DMS153 (cell line): ENCODE measurements at regions not wholly inside any gene's neighbourhood (a gene's known extent, or its start where the extent isn't known, plus 50 kb on each side); places are given as distances from the start of the nearest gene placed in this dataset.

ENCODE experiments used
- DNase-seq: peaks from one replicate; lab custom pipeline; 2025; lab: John Stamatoyannopoulos, UW

- no peak for DNase-seq
Measured at GRCh38 chr3:194995334-194995733, 275.6 kb downstream of the XXYLT1 start.

- DNase-seq, result no peak
Measured at GRCh38 chr3:194995922-194996321, 275.0 kb downstream of the XXYLT1 start.

DNA sequence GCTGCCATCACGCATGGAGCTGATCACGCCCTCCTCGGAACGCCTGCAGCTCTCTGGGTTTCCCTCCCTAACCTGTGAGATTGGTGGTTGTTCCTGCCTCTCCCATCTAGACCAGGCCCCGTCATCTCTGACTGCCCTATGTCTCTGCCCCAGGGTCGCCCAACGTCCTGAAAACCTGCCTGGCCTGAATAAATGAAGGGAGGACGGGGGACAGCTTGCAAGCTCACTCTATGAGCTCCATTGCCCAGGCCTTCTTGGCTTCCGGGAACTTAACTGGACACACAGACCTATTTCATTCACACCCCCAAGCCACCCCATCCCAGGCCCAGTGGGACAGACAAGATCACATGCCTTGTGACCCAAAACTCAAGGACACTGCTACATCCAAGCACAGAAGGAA, 274.2 kb downstream of the XXYLT1 start:
- DNase-seq, result no peak

- DNase-seq, result no peak
Measured at GRCh38 chr3:194998417-194998816, 272.5 kb downstream of the XXYLT1 start.

- DNase-seq, result no peak
Measured at GRCh38 chr3:194998948-194999347, 272.0 kb downstream of the XXYLT1 start.

DNA sequence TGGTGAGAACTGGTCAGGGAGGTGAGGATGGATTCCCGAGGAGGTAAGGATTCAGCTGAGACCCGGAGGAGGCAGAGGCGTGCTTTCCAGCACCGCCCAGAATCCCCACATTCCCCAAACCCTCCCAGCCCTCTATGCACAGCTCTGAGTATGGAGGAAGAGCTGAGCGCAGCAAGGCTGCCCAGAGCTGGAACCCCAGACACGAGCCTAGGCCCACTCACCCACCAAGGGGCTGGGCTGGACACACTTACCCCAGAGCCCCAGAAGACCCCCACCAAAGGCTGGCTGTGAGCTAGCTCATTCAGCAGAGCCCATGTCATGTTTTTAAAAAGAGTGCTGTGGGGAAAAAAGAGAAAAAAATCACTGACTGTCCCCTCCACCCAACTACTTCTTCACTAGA, 271.5 kb downstream of the XXYLT1 start:
- DNase-seq, result no peak

GRCh38 chr3:195001261-195001660, 269.7 kb downstream of the XXYLT1 start:
- no peak for DNase-seq

DNA sequence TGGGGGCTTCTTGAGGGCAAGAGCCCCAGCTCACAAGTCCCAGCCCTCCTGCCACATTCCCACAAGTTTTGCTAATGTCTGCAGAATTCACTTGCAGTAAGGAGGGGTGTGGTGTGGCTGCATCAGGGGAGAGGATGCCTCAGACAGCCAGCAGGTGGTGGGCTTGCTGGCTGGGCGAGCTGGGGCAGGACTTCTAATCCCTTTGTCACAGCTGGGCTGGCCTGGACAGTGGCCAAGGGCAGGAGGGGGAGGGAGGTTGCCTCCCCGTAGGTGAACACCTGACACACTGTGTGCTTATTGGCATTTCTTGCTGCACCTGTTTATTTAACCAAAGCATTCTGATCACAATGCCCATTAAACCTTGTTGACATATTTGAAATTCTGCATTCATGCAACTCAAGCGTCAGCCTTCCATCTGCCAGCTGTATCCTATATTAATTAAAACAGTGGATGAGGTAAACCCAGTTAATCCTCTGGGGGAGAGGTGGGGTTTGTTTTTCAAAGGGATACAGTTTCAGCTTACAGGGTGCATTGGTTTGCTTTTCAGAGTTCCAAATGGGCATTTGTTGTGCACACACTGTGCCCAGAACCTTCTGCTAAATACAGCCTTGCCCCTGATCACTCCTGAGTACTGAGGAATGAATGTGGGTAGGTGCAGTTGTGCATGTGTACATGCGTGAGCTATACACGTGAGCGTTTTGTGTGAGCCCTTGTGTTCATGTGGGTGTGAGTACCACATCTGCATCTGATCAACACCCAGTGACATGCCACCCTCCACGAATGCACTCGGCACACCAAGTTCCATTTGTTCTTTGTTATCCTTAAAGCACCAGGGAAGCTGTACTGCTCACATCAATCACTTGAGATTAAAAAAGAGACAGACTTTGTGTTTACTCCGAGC, 268.7 kb downstream of the XXYLT1 start:
- peak; percentile 99 for DNase-seq

DNA sequence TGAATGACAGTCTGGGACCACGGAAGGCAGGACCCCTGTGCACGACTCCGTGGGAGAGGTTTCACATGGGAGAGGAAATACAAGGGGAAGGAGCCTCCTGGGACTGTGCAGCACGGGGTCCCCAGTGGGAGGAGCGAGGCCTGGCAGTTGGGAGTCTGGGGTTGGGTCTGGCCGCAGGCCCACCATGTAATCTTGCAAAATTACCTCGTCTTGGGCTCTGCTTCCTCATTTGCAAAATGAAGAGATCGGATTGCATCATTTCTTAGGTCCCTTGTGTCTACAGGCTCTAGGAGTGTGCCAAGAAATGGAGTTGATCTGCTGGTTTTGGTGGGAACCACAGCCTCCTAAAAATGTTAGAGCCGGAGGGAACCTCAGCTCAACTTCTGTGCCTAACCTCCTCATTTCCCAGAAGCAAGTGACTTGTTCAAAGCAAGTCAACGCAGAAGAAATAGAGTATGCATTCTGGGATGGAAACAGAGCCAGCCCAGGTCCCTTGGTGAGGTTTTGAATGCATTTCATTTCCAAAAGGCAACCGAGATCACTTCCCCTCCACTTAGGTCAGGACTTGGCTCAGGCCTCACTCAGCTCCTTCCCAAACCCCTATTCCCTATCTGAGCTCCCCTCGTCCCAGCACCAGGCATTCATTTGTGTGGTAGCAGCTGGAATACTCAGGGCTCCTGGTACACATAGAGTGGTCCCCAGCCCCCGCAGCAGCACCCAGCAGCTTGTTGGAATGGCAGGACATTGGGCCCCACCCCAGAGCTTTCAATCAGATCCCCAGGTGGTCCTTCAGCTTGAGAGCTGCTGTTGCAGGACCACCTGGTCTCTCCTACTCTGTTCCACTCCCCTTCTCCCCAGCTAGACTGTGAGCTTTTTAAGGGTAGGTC, 267.7 kb downstream of the XXYLT1 start:
- no peak for DNase-seq

DNA sequence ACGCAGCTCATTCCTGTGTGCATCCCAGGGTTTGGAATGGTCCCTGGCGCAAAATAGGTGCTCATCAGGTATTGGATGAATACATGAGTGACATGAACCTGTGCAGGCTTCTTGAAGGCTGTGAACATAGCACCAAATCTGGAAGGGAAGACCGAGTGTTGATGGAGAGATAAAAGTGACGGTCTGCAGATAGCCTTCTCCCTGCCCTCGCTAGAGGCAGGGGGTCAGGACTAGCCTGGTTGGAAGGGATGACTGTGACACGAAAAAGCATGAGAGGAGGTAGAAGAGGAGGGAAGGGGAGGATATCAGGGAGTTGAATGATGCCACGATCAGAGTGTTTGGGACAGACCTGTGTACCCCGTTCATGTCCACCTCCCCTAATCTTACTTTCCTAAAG, 267.1 kb downstream of the XXYLT1 start:
- no peak for DNase-seq

- DNase-seq, result no peak
Measured at GRCh38 chr3:195004512-195005250, 266.3 kb downstream of the XXYLT1 start.

GRCh38 chr3:195005251-195005620, 265.7 kb downstream of the XXYLT1 start:
- no peak for DNase-seq

DNA sequence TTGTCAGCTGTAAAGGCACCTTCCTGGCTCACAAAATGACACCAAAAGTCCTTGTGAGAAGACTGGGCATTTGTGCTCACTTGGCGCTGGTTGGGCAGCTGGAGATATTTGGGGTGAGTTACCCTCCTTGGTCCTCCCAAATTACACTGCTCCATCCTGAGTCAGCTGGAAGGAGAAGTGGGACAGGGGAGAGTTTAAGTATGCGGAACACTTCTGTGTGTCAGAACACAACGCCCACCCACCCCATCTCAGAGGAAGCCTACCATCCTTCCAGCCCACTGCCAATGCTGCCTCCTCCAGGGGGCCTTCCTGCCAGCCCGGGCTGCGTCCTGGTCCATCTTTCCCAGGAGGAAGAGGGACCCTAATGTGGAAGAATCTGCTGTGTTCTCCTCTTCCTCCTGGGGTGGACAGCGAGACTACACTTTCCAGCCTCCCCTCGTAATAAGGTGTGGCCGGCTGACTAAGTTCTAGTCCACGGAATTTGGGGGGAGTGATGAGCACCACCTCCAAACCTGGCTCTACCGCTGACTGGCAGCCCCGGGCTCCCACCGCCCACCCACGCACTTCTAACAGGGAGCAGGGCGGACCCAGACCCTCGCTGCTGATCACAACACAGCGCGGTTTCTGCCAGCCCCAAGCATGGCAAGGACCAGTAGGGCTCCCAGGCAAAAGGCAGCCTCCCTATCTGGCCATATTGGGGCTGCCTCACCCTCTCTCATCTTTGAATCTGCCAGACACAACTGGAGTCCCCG, 265.0 kb downstream of the XXYLT1 start:
- DNase-seq, result no peak

GRCh38 chr3:195007151-195007550, 263.8 kb downstream of the XXYLT1 start:
- no peak for DNase-seq

DNA sequence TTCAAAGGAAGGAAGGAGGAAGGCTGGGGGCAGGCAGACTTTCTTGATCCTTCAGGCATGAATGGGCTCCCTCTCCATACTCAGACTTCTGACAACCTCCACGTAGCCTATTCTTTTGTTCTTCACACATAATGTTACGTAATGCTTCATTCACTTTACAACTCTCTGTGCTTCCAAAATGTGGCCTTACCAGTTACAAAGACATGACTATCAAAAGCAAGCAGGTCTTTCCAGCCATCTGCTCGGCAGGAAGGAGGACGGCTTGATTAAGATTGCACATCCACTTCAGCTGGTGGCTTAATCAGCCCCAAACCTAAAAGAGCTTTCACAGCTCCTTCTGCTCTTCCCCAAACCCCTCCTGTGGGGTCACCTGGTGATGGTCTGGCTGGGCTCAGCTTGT, 263.2 kb downstream of the XXYLT1 start:
- no peak for DNase-seq

DNA sequence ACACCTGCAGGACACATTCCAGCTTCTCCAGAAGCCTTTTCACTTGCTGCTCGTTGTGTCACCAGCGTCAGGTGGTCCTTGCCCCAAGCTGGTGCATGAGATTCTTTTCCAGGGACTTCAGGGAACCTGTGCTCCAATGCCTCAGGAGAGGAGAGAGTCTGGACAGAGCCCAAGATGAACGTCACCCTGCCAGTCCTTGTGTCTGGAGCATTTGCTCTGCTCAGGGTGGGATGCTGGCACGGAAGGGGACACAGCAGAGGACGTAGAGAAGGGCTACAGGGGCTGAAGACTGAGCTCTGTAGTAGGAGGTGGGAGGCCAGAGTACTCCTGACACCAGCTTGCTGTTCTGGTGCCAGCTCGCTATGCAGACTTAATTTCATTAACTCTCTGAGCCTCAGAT, 262.1 kb downstream of the XXYLT1 start:
- DNase-seq, result no peak

- DNase-seq, result no peak
Measured at GRCh38 chr3:195009616-195010015, 261.3 kb downstream of the XXYLT1 start.

DNA sequence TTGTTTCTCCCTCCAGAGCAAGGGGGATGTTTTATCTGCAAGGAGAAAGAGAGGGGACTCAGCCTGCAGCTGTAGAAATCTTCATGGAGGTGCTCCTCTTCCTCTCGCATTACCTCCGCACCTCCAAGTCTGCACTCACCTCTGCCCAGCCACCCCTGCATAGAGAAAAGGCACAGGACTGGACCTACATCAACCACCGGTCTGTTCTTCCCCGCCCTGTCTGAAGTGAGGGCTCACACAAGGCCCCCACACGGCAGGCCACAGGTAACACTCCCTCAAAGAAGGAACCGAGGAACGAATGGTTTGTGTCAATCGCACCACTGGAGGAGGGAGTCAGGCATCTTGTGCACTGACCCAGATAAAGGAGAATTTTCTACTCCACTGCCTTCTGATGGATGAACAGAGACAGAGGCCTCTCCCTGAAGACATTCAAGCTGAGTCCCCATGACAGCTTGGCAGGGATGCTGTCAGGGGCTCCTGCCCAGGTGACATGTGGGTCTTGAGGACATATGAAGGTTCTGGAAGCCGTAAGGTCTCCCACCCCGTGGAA, 260.3 kb downstream of the XXYLT1 start:
- no peak for DNase-seq

DNA sequence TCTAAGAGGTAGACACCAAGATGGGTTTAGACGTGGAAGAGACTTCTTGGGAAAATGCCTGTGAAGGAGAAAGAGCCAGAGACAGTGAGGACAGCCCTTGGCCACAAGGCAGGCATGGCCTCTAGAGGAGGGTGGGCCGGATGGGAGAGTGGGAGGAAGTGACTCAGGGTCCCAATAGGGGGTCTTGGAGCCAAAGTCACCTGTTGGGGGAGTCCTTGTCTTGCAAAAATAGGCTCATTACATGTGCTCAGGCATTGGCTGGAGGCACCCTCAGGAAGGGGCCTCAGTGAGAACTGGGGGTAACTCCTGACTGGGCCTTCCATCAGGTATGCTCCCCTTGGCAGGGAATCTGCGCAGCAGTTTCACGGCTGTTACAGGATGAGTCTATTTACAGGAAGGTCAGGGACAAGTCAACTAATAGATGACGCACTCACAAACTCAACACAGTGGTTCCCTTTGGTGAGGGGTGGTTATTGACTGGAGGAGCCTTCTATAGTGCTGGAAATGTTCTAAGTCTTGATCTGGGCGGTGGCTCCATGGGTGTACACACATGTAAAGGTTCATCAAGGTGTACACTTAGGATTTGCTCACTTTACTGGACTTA, 259.6 kb downstream of the XXYLT1 start:
- no peak for DNase-seq

- no peak for DNase-seq
Measured at GRCh38 chr3:195012100-195012499, 258.9 kb downstream of the XXYLT1 start.

- DNase-seq, result no peak
Measured at GRCh38 chr3:195012571-195012970, 258.4 kb downstream of the XXYLT1 start.
